GM21526 (cell line): ENCODE measurements at regions not wholly inside any gene's neighbourhood (a gene's known extent, or its start where the extent isn't known, plus 50 kb on each side); places are given as distances from the start of the nearest gene placed in this dataset.

Experiments
- ATAC-seq: cut with Tn5 transposase; IDR thresholded peaks from one replicate; pipeline ENCODE4 v1.9.1; 2021; ENCODE audit warnings: moderate library complexity; ENCODE audit not compliant: unreplicated experiment, low FRiP score

DNA sequence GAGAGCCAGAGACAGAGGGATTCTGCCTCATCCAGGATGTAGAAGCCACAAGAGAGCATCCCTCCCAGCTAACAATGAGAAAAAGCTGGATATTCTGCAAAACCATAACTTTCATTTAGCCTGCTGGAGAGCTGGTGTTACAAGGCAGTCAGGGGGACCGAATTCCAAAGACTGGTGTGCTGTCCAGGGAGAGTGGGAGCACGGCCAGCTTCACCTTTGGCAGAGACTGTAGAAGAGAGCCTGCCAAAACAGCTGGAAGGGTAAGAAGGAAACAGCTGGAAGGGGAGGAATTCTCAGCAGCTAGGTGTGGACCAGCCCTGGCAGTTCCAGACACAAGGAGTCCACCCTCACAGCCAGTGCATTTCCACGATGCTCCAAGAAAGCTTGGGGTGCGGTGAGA lies 109.9 kb upstream of the LINGO1 start:
- no peak for ATAC-seq

- ATAC-seq: no peak
Observed at GRCh38 chr15:77742127-77742526, 109.4 kb upstream of the LINGO1 start.

DNA sequence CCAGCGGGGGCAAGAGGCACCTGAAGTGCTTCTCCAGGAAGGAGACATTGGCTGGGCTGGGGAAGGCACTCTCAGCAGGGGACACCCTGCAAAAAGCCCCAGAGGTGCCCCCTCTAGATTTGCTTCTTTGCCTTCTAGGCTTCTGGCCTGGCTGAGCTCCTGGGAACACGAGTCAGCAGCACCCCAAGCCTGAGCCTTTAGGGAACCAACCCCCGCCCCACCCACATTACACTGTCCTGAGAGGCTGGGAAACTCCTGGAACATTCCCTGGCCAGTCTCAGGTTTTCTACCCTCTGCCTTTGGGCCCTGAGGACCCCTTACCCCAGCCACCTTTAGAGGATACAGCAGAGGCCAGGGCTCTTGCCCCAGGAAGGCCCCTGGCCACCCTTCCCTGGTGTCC lies 108.4 kb upstream of the LINGO1 start:
- no peak for ATAC-seq

- ATAC-seq: no peak
Observed at GRCh38 chr15:77739591-77740378, 107.1 kb upstream of the LINGO1 start.

DNA sequence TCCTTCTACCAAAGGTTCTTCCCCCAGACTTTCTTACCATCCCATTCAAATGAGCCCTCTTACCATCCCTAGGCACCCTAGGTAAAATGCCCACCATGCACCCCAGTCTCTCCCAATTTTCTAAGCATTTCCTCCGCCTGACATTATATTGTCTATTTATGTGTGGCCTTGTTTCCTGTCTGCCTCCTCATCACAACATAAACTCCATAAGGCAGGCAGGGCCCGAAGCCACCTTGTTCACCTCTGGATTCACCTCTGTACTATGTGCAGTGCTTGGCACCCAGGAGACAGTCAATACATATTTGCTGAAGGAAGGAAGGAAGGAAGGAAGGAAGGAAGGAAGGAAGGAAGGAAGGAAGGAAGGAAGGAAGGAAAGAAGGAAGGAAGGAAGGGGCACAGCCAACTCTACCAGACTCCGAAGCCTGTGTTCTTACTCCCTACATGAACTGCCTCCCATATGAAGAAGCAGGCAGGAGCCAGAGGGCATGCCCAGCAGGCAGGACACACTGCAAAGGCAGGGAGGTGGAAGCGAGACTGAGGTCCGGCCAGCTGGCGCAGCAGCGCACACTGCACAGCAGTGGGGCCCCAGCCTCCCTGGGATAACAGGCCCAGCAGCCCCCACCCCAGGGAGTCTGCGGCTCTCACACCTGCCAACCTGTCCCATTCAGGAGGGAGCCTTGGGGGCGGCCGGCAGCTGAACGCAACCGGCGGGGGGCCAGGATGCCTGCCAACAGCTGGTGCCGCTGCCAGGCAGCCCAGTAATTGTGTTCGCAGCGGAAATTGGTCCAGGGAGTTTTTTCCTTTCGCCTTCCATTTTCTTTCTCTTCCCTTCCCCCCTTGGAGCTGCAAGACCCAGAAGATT lies 106.0 kb upstream of the LINGO1 start:
- ATAC-seq: no peak

- ATAC-seq: no peak
Observed at GRCh38 chr15:77738038-77738370, 105.3 kb upstream of the LINGO1 start.

DNA sequence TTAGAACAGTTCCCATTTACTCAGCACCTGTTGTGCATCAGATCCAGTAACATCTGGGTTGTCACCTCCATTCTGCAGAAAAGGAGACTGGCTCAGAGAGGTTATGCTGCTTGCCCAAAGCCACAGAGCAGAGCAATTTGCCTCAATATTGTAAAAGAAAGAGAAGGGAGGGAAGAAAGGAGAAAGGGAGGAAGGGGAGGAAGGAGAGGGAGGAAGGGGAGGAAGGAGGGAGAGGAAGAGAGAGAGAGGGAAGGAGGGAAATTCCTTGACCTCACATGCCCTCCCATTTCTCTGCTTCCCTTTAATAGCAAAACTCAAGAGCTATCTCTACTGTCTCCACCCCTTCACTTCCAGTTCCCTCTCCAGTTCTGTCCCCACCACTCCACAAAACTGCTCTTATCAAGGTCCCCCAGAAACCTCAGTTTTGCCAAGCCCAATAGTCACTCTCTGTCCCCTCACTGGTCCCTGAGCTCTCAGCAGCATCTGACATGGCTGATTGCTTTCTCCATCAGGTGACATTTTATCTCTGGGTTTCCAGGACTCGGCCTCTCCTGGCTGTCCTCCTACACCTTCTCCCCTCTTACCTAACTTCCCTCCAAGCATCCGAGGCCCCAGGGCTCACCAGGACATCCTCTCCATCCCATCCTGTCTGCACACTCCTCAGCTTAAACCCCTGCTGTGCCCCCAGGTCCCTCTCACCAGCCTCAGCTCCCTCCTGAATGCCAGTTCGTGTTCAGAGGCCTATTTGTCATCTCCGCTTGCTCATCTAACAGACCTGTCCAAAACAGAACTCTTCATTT lies 104.7 kb upstream of the LINGO1 start:
- no peak for ATAC-seq

- no peak for ATAC-seq
Observed at GRCh38 chr15:77734306-77734705, 101.6 kb upstream of the LINGO1 start.

DNA sequence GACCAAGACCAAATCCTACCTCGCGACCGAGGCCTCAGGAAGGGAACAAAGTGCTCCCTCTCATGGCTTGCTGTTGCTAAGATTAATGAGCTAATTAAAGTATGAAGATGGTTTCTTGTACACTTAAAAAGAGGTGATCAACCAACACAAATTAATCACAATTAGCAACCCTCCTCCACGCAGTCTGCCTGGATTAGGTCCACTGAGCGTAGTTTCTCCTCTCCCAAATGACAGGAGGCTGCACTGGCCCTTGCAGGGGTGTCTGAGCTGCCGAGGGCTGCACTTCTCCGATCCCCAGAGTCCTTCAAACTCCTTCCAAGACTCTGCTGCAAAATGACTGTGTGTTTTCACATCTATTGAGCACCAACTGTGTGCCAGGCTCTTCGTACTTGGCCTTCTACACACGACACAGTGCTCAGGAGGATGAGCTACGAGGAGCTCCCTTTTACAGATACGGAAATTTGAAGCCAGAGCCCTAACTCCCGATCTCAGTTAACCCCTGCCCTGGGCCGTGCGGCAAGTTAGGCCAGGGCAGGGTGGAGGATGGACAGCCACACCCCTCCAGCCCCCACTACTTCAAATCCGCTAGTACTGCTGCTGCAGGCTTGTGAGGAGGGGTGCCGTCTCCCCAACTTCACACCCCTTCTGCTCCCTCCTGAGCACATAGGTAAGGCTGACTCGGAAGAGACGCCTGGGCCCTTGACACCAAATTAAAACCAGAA lies 101.0 kb upstream of the LINGO1 start:
- ATAC-seq: no peak

DNA sequence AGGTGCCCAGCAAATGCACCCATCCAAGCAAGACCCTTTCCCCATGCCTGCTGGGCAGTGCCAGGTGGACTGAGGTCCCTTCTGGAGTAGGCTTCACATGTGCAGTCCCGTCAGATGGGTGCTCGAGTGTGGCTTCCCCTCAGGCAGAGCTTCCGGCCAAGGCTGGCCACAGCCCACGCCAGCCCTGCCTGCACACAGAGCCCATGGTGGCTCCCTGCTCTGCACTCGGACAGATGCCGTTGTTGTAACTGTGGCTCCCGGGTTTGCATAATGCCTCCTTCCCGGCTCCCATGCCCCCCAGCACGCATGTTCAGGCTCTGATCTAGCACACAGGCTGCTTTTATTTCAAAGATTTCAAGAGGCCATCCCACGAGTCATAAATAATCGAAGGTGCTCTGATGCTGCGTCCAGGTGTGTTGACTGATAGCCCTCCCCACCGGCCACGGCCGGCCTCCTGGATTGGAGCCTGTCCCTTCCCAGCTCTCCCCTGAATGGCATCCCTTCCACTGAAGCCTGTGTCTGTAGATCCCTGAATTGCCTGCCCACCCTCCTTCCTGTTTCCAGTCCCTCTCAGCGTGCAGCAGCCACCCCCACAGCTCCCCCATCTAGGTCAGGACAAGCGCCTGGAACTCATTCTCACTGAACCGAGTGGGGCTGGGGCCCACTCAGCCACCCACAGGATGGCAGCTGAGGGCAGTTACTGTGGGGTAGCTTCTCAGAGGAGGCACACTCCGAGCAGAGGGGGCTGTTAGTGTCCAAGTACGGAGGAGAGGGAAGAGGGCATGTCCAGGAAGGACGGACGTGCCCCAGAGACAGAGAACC lies 100.0 kb upstream of the LINGO1 start:
- ATAC-seq: no peak

DNA sequence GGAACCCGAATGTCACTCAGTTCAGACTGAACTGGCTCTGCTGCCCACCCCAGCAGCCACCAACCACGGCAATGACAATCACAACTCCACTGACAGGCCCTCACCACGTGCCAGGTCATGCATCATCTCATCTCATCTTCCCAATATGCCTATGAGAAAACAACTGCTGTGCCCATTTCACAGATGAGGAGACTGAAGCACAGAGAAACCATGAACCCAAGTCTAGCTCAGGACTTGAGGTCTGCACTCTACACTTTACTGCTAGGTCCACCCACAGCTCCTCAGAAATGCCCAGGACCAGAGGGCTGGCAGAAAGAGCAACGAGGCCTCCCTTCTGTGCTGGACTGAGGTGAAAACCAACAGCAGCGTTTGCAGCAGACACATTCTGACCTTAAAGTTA lies 99.2 kb upstream of the LINGO1 start:
- ATAC-seq: no peak

GRCh38 chr15:77731067-77731466 lies 98.4 kb upstream of the LINGO1 start:
- ATAC-seq: no peak

DNA sequence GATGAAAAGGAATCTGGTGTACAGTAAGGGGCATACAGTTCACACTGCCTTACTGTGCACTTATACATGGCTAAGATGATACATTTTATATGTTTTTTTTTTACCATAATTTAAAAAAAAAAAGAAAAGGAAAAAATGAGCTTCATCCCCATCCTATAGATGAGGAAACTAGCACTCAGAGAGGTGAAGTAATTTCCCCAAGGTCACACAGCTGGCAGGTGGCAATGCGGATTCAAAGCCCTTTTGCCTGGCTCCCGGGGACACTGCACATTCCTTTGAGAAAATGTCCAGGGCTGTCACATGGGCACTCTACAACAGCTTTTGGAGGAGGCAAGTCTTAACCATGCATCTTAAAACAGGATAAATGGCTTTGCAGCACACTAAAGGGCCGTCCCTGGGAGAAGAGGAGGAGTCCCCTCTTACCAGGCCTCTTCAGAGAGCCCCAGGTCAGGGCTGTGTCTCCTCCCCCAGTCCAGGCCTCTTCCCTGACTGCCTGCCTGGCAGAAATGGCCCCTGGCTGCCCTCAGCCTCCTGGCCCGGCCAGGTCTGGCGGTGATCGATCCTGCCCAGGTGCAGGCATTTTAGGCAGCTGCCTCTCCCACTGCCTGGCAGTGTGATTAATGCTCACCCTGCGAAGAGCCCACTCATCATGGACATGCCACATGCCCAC lies 95.1 kb upstream of the LINGO1 start:
- ATAC-seq: no peak

GRCh38 chr15:77724715-77725114 lies 92.0 kb upstream of the LINGO1 start:
- ATAC-seq: no peak

GRCh38 chr15:77723756-77724155 lies 91.0 kb upstream of the LINGO1 start:
- no peak for ATAC-seq

DNA sequence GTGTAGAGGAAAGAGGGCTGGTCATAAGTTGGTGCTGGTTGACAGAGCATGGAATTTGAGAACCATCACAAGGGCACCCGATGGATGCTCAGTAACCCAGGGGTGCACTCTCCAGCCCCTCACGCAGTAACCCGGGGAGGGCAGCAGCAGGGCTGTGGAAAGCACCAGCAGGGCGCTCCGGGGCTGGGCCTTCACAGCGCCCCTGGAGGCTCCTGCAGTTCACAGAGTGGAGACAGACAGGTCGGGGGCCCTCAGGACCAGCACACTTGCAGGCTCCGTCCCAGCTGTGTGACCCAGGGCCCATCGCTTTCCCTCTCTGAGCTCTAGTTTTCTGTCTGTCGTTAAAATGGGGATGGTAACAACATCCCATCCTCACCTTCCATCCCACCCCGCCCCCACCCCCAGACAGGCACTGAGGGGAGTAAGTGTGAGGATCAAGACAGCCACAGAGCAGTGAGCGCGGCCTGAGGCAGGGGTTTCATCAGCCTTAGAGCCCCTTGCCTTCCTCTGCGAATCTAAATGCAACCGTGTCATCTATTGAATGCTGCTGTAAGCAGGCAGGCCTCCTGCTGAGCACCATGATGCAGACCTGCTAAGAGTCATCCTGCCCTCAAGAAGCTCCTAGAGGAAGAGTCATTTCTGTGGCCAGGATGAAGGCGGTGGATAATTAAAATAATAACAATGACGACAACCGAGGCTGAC lies 90.2 kb upstream of the LINGO1 start:
- no peak for ATAC-seq

DNA sequence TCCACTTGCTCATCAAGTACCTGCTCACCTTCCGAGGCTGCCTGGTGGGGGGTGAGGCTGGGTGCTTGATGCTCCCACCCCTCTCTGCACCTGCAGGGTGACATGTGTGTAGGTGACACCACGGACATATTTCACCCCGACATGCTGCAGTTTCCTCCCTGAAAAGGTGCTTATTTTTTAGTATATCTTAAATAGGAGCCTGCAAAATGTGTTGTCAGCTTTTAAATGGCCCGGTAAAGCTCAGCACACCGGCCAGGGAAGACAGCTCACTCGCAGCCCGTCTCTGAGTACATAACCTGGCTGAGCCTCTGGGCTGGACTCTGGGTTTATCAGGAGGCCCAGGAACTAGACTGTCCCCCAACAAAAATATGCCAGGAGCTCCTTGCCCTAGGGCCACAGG lies 89.3 kb upstream of the LINGO1 start:
- no peak for ATAC-seq

- no peak for ATAC-seq
Observed at GRCh38 chr15:77720655-77721054, 87.9 kb upstream of the LINGO1 start.

DNA sequence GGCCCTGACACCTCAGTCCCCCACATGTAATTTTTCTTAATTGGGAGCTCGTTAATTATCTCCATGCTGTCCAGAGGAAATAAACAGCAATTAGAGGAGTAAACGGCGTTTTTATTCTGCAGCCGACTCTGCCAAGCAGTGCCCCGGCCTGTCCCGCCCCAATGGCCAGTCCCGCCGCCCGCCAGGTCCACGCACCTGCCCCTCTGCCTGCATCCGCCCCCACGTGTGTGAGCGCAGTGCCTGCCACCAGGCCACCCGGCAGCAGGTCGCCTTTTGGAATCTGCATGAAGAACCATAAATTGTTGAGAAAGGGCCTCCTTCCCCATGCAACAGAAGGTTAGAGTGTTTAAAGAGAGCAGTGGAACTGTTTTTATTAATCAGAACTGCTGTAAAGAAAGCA lies 87.5 kb upstream of the LINGO1 start:
- no peak for ATAC-seq
